NCI-H2107 treated with DMSO at 0.1 percent for 48 hours (cell line): ENCODE measurements at regions not wholly inside any gene's neighbourhood (a gene's known extent, or its start where the extent isn't known, plus 50 kb on each side); places are given as distances from the start of the nearest gene placed in this dataset.

Source experiments
- DNase-seq: peaks from one replicate; lab custom pipeline; 2025; ENCODE audit not compliant: unreplicated experiment; lab: John Stamatoyannopoulos, UW

DNA sequence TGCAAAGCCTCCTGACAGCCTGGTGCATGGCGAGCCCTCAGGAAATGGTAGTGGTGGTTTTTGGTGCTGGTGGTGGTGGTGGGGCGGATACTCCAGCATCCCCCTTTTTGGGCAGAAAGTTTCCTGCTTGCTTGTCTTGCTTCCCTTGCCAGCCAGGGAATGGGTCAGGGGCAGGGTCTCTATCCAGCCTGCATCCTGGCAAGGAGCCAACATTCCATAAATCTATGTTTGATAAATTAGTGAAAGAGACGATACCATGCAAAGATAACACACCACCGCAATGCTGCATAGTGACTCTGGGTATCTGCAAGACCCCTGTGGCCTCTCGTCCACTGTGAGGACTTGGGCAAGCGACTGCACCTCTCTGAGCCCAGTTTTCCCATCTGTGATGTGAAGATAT lies 246.2 kb downstream of the LRFN2 start:
- no peak for DNase-seq

DNA sequence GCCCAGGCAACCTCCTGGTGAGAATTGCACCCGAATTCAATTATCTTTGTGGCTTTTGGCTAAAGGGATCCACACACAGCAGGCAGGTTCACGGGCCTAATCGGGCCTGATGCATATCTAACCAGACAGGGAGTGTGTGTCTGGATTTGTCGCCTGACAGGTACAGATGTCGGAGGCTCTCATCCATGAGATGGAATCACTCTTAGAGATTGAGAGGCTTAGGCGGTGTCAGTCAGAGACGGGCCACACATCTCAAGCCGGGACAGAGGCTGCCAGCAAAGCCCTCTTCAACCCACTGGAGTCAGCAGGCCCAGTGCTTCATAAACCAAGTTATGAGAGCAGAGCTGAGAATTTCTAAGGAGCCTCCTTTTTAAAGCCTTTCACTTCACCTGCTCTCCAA lies 247.0 kb downstream of the LRFN2 start:
- no peak for DNase-seq

GRCh38 chr6:40338306-40338705 lies 248.9 kb downstream of the LRFN2 start:
- no peak for DNase-seq

DNA sequence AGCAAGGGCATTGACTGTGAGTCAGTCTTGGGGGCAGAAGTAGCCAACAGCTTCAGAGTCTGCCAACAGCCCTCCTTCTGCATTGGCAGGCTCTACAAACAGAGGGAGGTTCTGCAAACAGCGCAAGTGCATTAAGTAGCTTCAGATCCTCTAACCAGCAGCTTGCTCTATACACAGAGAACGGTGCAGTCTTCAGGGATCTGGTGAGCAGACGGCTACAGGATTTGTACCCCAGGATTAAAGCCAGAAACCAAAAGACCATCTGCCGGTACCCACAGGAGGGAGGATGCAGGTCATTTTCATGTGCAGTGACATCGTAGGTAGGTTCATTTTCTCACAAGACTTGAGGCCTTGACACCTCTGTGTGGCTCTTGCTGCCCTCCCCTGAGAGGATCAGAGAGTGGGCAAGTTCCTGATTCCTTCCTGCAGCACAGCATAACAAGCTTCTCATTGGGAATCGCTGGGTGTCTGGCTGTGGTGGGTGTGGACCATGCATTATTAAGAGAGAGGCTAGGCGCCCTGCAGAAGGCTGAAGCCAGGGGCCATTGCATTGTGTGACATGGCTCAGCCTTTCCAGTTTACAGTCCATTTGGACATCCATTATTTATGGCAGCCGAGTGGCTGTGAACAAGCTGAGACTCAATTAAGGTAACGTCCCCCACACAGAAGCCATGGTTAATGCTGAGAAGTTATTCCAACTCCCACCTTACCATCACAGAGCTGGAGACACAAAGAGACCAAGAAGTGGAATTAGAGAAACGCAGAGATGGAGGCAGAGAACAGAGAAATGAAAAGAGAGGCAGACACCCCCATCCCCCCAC lies 250.0 kb downstream of the LRFN2 start:
- no peak for DNase-seq

DNA sequence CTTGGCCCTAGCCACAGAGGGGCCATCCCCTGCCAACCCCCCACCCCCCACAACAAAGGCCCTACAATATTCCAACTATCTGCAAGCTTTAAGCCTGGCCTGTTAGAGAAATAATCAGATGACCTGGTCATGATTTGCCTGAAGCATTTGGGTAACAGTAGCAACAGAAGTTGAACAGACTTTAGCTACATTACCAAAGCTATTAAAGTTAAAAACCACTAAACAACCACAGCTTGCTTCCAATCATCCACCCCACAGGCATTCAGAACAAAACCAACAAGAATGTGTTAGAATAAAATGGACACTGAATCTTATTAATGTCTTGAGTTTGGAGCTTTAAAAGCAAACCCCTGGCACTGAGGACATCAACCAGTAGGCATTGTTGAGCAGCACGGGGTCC lies 250.9 kb downstream of the LRFN2 start:
- no peak for DNase-seq

DNA sequence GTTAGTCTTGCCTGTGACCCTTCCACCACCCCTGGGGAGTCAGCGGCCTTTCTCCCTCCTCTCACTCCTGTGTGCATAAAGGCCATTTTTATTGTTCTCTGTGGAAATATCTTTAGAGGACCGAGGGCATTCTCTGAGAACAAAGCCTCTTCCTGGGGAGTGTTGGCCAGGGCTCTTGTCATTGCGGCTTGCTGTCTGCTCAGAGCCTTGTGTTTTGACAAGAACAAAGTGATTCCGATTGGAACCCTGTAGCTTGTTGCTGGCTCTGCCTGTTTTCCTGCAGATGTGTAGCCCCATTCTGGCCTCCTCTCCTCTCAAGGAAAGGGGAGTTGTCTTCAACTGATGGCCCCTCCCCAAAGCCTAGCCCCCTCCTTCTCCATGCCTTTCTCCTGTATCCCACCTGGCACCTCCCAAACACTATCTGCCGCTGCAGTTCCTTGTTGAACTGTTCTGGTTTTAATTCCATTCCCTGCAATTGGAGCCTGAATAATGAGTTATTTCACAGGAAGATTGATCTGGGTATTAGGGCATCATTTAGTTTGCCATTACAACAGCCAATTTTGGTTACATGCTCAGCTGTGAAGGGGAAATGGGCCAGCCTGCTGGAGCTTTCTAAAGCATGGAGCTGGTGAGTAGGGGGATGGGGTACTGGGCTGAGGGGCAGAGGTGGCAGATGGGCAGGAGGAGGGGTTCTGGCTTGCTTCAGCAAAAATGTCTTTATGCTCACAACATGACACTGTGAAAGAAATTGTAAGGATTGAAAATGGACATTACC lies 252.5 kb downstream of the LRFN2 start:
- no peak for DNase-seq

GRCh38 chr6:40331545-40331944 lies 255.6 kb downstream of the LRFN2 start:
- DNase-seq: no peak

DNA sequence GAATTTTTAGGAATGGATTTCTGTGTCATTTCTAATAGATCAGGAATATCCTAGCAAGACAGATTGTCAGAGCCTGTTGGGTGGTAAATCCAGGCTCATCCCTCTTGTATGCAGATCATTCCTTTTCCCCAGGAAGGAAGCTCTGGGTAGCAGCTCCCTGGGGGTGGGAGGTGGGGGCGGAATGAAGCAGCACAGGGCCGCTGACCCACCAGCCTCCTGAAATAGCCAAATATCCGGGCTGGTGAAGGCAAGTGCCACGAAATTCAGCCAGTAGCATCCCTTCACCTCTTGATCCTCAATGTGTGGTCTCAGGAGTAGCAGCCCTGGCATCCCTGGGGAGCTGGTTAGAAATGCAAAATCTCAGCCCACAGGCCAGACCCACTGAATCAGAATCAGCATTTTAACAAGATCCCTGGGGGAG lies 256.9 kb downstream of the LRFN2 start:
- DNase-seq: no peak

GRCh38 chr6:40328986-40329545 lies 258.1 kb downstream of the LRFN2 start:
- DNase-seq: no peak

DNA sequence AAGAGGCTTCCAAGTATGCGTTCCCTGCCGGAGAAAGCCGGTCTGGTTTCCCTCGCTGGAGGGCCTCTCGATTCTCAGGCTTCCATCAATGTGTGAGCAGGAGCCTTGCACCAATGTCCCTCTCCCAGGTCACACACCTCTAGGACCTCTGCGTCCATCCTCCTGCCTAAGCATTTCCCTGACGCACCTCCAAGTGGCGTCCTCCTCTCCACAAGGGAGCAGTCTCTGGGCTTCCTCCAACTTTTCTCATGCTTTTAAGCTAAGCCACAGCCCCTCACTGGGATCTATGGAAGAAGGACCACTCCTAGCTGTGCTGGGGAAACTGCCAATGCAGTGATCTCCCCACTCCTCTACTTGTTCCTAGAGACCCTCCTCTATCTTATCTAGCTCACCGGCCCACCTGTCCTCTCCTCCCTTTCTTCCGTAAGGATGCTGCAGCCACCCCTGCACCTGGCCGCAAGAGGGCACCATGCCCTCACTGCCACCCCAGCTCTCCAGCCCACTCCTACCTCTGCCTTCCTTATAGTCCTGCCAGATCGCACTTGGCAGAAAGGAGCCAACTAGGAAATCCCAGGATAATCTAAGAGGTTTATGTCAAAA lies 258.7 kb downstream of the LRFN2 start:
- DNase-seq: peak; percentile 23

- peak; percentile 27 for DNase-seq
Observed at GRCh38 chr6:40326714-40327421, 260.3 kb downstream of the LRFN2 start.

- DNase-seq: no peak
Observed at GRCh38 chr6:40325791-40326190, 261.4 kb downstream of the LRFN2 start.

DNA sequence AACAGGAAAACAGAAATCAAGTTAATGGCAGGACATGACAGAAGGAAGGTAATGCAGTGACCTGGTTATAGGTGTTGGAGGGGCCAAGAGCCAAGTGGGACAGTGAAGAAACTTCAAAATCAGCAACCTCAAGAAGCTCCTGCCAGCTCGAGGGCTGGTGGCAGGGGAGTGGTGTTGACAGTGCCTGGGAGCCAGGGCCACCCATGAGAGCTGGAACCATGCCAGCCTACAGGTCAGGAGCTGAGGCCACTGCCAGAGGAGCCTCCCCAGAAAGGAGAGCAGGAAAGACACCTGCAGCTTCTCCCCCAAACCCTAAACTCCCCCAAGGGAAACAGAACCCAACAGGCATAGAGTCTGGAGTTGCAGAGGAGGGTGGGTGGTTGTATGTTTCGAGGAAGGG lies 262.1 kb downstream of the LRFN2 start:
- DNase-seq: no peak

GRCh38 chr6:40323881-40324634 lies 263.1 kb downstream of the LRFN2 start:
- DNase-seq: no peak

DNA sequence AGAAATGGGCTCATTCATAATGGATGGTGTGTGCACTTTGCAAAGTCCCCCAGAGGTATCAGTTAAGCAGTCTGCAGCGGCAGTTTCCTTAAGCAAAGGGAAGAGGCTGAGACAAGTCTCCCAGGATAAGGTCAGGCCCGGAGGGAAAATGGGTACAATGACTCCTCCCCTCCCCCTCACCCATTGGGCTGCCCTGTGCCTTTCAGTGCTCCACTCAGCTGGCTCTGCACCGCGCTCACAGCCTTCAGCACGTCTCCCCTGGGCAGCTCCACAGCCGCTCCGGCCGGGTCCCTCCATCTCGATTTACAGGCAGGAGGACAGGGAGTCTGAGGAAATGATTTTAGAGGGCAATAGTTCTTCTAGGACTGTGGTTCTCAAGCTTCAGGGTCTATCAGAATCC lies 264.8 kb downstream of the LRFN2 start:
- no peak for DNase-seq

DNA sequence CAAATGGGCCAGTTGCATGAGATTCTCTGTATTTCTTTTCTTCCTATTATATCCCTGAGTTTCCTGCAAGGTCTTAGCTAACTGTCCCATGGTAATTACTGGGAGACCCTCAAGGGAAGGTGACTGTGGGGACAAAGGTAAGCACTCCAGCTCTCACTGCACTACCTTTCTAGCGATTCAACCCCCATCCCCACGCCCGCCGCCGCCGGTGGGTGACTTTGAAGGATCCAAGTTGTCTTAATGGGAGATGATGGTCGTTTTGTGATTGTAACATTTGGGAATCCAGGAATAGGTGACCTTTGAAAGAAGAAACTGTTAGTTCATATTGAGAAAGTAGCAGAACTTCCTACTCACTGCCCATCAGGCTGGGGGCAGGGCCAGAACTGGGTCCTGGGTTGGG lies 265.5 kb downstream of the LRFN2 start:
- no peak for DNase-seq

DNA sequence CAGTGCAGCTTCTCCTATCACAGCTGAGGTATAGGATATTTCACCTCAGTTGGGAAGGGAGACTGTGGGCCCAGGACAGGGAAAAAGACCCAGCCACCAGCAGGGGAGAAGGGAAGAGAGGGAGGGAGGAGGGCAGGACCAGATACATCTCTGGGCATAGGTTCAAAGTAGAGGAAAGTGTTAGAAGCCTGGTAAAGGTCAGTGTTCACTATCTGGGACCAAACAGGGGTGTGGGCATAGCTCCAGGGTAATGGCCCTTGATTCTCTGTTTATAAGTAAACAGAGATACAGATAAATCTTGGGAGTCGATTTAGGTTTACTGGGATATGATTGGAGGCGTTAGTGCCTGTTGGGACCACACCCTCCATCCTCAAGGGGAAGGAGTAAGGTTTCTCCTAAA lies 266.2 kb downstream of the LRFN2 start:
- DNase-seq: no peak

DNA sequence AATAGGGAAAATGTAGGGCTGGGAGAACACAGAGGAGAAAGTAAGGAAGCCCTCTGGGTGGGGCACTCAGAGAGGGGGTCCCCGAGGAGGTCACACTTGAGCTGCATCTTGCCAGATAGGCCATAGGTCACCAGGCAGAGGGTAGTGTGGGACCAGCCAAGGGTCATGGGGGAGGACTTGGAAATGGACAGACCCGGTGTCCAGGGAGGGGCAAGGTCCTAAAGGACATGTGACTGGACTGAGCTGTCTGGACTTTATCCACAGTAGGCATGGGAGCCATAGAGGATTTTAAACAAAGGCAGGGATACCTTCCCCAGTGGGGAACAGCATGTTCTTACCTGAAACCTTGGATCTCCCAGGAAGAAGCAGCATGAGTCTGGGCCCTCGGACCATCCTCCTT lies 266.7 kb downstream of the LRFN2 start:
- DNase-seq: no peak

- no peak for DNase-seq
Observed at GRCh38 chr6:40319124-40319523, 268.0 kb downstream of the LRFN2 start.

GRCh38 chr6:40315060-40315459 lies 272.1 kb downstream of the LRFN2 start:
- DNase-seq: no peak
